ENCODE measurements at regions not wholly inside any gene's neighbourhood (a gene's known extent, or its start where the extent isn't known, plus 50 kb on each side); places are given as distances from the start of the nearest gene placed in this dataset.

GRCh38 chr11:115065314-115065713 lies 387.0 kb downstream of the NXPE2 start:
- no peak overlapping the region for H3K9ac ChIP-seq (ENCODE audit: insufficient read depth, low read length)
- H3K27ac ChIP-seq (ENCODE audit: insufficient read depth, low read length) = no peak overlapping the region
- H4K20me1 ChIP-seq (ENCODE audit: control insufficient read depth, extremely low read depth, insufficient read depth, low read length) = no peaks in the 10 kb centered on the region
- H3K27me3 ChIP-seq (ENCODE audit: control insufficient read depth, insufficient read depth, low read length) = no peaks in the 10 kb centered on the region
- no peak overlapping the region for H3K4me3 ChIP-seq (replicated peaks in 1 of 4; ENCODE audit: control extremely low read depth in 1 of 4, insufficient read depth in 1 of 4, low read depth in 3 of 4, low read length in 4 of 4)
- TF ChIP-seq EZH2 (IDR thresholded peaks at IDR 0.05; ENCODE audit: low read length, missing control alignments) (no peak), CTCF (conservative IDR thresholded peaks at IDR 0.05 in 1 of 2, IDR thresholded peaks at IDR 0.05 in 1 of 2; ENCODE audit: low read depth in 1 of 2, low read length in 2 of 2) (no peak)
- no peaks in the 10 kb centered on the region for H3K36me3 ChIP-seq (ENCODE audit: control insufficient read depth, insufficient read depth, low read length)
- no peak overlapping the region for H2AFZ ChIP-seq (ENCODE audit: low read length)
- no peak overlapping the region for H3K4me2 ChIP-seq (ENCODE audit: extremely low read depth, insufficient read depth, low read length)
- no peaks in the 10 kb centered on the region for H3K9me3 ChIP-seq (ENCODE audit: control insufficient read depth, insufficient read depth, low read depth, low read length)
- no peak for DNase-seq (ENCODE audit: low read depth in 2 of 2)
- no peaks in the 10 kb centered on the region for H3K79me2 ChIP-seq (ENCODE audit: control insufficient read depth, insufficient read depth, low read length)
- H3K4me1 ChIP-seq (ENCODE audit: control insufficient read depth, extremely low read depth, insufficient read depth, low read length) = no peaks in the 10 kb centered on the region

- H3K4me3 ChIP-seq (replicated peaks in 1 of 4; ENCODE audit: control extremely low read depth in 1 of 4, insufficient read depth in 1 of 4, low read depth in 3 of 4, low read length in 4 of 4) = no peak overlapping the region
- DNase-seq (ENCODE audit: low read depth in 2 of 2) = peak in 1 of 2 donors; percentile 22
- no peaks in the 10 kb centered on the region for H3K27me3 ChIP-seq (ENCODE audit: control insufficient read depth, insufficient read depth, low read length)
- H3K27ac ChIP-seq (ENCODE audit: insufficient read depth, low read length) = no peak overlapping the region
- TF ChIP-seq EZH2 (IDR thresholded peaks at IDR 0.05; ENCODE audit: low read length, missing control alignments) (no peak), CTCF (conservative IDR thresholded peaks at IDR 0.05 in 1 of 2, IDR thresholded peaks at IDR 0.05 in 1 of 2; ENCODE audit: low read depth in 1 of 2, low read length in 2 of 2) (no peak)
- H3K4me1 ChIP-seq (ENCODE audit: control insufficient read depth, extremely low read depth, insufficient read depth, low read length) = no peaks in the 10 kb centered on the region
- H3K4me2 ChIP-seq (ENCODE audit: extremely low read depth, insufficient read depth, low read length) = no peak overlapping the region
- H3K9me3 ChIP-seq (ENCODE audit: control insufficient read depth, insufficient read depth, low read depth, low read length) = no peaks in the 10 kb centered on the region
- no peaks in the 10 kb centered on the region for H3K79me2 ChIP-seq (ENCODE audit: control insufficient read depth, insufficient read depth, low read length)
- H4K20me1 ChIP-seq (ENCODE audit: control insufficient read depth, extremely low read depth, insufficient read depth, low read length) = no peaks in the 10 kb centered on the region
- H2AFZ ChIP-seq (ENCODE audit: low read length) = no peak overlapping the region
- H3K9ac ChIP-seq (ENCODE audit: insufficient read depth, low read length) = no peak overlapping the region
- no peaks in the 10 kb centered on the region for H3K36me3 ChIP-seq (ENCODE audit: control insufficient read depth, insufficient read depth, low read length)
Observed at GRCh38 chr11:115065830-115066664, 387.7 kb downstream of the NXPE2 start.

GRCh38 chr11:115067471-115067870 lies 389.1 kb downstream of the NXPE2 start:
- no peak for DNase-seq (ENCODE audit: low read depth in 2 of 2)
- Histone ChIP-seq H3K27ac (ENCODE audit: insufficient read depth, low read length) (no peak overlapping the region), H3K36me3 (ENCODE audit: control insufficient read depth, insufficient read depth, low read length) (no peaks in the 10 kb centered on the region), H3K9ac (ENCODE audit: insufficient read depth, low read length) (no peak overlapping the region), H3K4me1 (ENCODE audit: control insufficient read depth, extremely low read depth, insufficient read depth, low read length) (no peaks in the 10 kb centered on the region), H4K20me1 (ENCODE audit: control insufficient read depth, extremely low read depth, insufficient read depth, low read length) (no peaks in the 10 kb centered on the region), H3K4me3 (replicated peaks in 1 of 4; ENCODE audit: control extremely low read depth in 1 of 4, insufficient read depth in 1 of 4, low read depth in 3 of 4, low read length in 4 of 4) (no peak overlapping the region), H3K9me3 (ENCODE audit: control insufficient read depth, insufficient read depth, low read depth, low read length) (no peaks in the 10 kb centered on the region), H2AFZ (ENCODE audit: low read length) (no peak overlapping the region), H3K27me3 (ENCODE audit: control insufficient read depth, insufficient read depth, low read length) (no peaks in the 10 kb centered on the region), H3K4me2 (ENCODE audit: extremely low read depth, insufficient read depth, low read length) (no peak overlapping the region), H3K79me2 (ENCODE audit: control insufficient read depth, insufficient read depth, low read length) (no peaks in the 10 kb centered on the region)
- no peak for TF ChIP-seq EZH2 (IDR thresholded peaks at IDR 0.05; ENCODE audit: low read length, missing control alignments)
- no peak for TF ChIP-seq CTCF (conservative IDR thresholded peaks at IDR 0.05 in 1 of 2, IDR thresholded peaks at IDR 0.05 in 1 of 2; ENCODE audit: low read depth in 1 of 2, low read length in 2 of 2)
